ENCODE measurements at regions not wholly inside any gene's neighbourhood (a gene's known extent, or its start where the extent isn't known, plus 50 kb on each side); places are given as distances from the start of the nearest gene placed in this dataset.

DNA sequence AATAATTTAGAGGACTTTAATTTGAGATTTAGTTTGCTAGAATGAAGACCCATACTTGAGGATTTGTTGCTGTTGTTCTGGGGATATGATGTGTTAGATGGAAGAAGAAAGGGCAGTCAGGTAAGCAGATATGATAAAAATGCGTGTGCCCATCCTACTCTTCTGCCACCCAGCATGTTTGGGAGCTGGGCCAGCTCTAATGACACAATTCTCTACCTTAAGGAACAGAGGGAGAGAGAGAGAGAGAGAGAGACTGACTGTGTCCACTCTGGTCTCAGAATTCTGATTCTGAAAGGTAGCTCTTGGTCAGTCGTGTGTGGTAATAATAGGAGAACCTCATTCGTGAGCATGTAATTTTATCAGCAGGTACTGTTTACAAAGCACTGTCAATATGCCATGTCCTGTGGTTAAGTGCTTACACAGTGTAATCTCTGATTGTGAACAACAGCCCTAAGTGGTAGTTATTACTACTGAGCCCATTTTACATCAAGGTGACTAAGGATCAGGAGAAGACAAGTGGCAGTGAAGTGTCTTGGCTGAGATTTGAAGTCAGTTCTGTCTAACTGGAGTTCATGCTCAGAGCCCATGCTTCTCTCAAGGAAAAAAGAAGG lies 307.4 kb upstream of the SEMA6A start:
- Histone ChIP-seq H3K4me3 (replicated peaks; ENCODE audit: low read depth, low read length) (no peak overlapping the region), H3K36me3 (ENCODE audit: control insufficient read depth, insufficient read depth, low read length) (no peaks in the 10 kb centered on the region), H3K27me3 (replicated peaks; ENCODE audit: control insufficient read depth, insufficient read depth, low read length) (no peaks in the 10 kb centered on the region)
- TF ChIP-seq, protein P1, sequence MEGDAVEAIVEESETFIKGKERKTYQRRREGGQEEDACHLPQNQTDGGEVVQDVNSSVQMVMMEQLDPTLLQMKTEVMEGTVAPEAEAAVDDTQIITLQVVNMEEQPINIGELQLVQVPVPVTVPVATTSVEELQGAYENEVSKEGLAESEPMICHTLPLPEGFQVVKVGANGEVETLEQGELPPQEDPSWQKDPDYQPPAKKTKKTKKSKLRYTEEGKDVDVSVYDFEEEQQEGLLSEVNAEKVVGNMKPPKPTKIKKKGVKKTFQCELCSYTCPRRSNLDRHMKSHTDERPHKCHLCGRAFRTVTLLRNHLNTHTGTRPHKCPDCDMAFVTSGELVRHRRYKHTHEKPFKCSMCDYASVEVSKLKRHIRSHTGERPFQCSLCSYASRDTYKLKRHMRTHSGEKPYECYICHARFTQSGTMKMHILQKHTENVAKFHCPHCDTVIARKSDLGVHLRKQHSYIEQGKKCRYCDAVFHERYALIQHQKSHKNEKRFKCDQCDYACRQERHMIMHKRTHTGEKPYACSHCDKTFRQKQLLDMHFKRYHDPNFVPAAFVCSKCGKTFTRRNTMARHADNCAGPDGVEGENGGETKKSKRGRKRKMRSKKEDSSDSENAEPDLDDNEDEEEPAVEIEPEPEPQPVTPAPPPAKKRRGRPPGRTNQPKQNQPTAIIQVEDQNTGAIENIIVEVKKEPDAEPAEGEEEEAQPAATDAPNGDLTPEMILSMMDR (IDR thresholded peaks at IDR 0.05; ENCODE audit: insufficient read depth, low read length, poor library complexity, severe bottlenecking) = no peak
- no peak for DNase-seq (ENCODE audit: extremely low read depth, insufficient read length)

DNA sequence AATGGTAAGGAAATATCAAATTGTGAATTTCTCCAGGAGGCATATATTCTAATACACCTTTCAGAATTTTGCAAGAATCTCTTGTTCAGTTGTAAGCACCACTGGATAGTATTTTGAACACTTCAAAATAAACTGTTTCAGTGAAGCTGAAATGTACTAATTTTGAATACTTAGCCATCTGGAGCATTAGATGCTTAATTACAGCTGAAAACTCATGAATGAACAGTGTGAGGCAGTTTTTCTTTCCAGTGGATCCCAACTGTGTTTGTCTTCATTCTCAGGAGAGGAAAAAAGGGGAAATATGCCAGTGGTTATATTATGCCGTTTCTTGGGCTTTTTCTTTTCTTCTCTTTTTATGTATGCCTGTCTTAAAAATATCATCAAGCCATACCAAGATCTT lies 306.0 kb upstream of the SEMA6A start:
- TF ChIP-seq, protein P1 (IDR thresholded peaks at IDR 0.05; ENCODE audit: insufficient read depth, low read length, poor library complexity, severe bottlenecking) = no peak
- Histone ChIP-seq H3K27me3 (replicated peaks; ENCODE audit: control insufficient read depth, insufficient read depth, low read length) (no peaks in the 10 kb centered on the region), H3K36me3 (ENCODE audit: control insufficient read depth, insufficient read depth, low read length) (no peaks in the 10 kb centered on the region), H3K4me3 (replicated peaks; ENCODE audit: low read depth, low read length) (no peak overlapping the region)
- no peak for DNase-seq (ENCODE audit: extremely low read depth, insufficient read length)

DNA sequence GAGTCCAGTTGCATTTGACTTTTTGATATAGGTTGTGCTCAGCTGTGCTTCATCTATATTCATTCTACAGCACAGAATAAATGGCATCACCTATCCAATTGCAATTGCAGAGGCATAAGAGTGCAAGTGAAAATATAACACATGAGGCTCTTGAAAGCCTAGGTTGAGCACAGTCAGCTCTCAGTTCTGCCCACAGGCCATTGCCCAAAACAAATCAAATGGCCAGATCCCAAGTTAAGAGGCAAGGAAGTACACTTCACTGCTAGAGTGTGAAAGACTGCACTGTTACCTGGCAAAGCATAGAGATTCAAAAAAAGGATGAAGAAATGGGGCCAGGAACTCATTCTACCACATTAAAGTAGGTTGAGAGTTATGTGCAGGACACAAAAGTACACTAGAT lies 305.5 kb upstream of the SEMA6A start:
- no peak for DNase-seq (ENCODE audit: extremely low read depth, insufficient read length)
- H3K36me3 ChIP-seq (ENCODE audit: control insufficient read depth, insufficient read depth, low read length) = no peaks in the 10 kb centered on the region
- TF ChIP-seq, protein P1 (IDR thresholded peaks at IDR 0.05; ENCODE audit: insufficient read depth, low read length, poor library complexity, severe bottlenecking) = no peak
- H3K27me3 ChIP-seq (replicated peaks; ENCODE audit: control insufficient read depth, insufficient read depth, low read length) = no peaks in the 10 kb centered on the region
- H3K4me3 ChIP-seq (replicated peaks; ENCODE audit: low read depth, low read length) = no peak overlapping the region

DNA sequence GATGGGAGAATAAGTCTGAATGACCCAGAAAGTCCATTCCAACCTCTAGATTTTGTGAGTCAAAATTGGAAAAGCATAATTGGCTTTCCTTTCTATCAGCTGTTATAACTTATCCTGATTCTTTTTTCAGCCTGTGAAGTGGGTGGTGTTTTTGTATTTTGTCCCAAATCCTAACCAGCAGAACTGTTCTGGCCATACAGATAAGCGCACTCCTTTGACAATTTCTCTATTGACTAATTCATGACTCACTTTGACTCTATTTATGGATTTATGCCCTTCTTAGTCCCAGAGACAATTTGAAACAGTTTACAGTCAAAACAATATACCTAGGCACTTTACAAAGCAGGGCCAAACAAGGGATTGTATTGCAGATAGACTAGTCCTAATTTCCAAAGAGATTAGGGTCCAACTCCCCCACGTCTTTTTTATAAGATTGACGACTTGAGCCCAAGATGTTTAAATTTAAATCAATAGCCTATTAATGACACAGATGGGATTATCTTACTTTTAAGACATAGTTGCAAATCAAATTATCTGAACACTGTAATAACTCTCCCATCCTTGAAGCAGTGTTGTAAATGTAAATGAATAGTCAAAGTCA lies 301.7 kb upstream of the SEMA6A start:
- Histone ChIP-seq H3K27me3 (replicated peaks; ENCODE audit: control insufficient read depth, insufficient read depth, low read length) (no peaks in the 10 kb centered on the region), H3K36me3 (ENCODE audit: control insufficient read depth, insufficient read depth, low read length) (no peaks in the 10 kb centered on the region), H3K4me3 (replicated peaks; ENCODE audit: low read depth, low read length) (no peak overlapping the region)
- TF ChIP-seq, protein P1 (IDR thresholded peaks at IDR 0.05; ENCODE audit: insufficient read depth, low read length, poor library complexity, severe bottlenecking) = no peak
- no peak for DNase-seq (ENCODE audit: extremely low read depth, insufficient read length)

DNA sequence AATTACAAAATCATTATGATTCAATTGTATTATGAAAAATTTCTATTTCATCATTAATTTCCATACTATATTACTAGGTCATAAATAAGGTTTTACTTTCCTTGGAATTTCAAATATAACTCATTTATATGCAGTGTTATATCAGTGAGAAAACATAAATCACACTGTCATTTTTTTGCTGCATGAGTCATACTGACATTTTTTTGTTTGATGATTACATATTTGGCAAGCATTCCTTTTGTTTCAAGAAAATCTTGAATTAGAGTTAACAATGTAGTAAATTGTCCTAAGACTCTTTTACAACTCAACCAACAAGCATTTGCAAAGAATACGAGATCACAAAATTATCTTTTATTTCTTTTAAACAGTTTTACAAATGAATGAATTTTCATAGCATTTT lies 298.4 kb upstream of the SEMA6A start:
- no peak overlapping the region for H3K4me3 ChIP-seq (replicated peaks; ENCODE audit: low read depth, low read length)

More for the DNA sequence above, 298.4 kb upstream of the SEMA6A start:
- no peak for DNase-seq (ENCODE audit: extremely low read depth, insufficient read length)
- TF ChIP-seq, protein P1 (IDR thresholded peaks at IDR 0.05; ENCODE audit: insufficient read depth, low read length, poor library complexity, severe bottlenecking) = no peak
- Histone ChIP-seq H3K36me3 (ENCODE audit: control insufficient read depth, insufficient read depth, low read length) (no peaks in the 10 kb centered on the region), H3K27me3 (replicated peaks; ENCODE audit: control insufficient read depth, insufficient read depth, low read length) (no peaks in the 10 kb centered on the region)

Data from GM06990 (cell line).